Fibroblast of skin of right biceps (primary cell): ENCODE measurements at regions not wholly inside any gene's neighbourhood (a gene's known extent, or its start where the extent isn't known, plus 50 kb on each side); places are given as distances from the start of the nearest gene placed in this dataset.

Source experiments
- DNase-seq: peaks from one replicate; pipeline ENCODE4 v3.0.0-alpha.2; 2013

DNA sequence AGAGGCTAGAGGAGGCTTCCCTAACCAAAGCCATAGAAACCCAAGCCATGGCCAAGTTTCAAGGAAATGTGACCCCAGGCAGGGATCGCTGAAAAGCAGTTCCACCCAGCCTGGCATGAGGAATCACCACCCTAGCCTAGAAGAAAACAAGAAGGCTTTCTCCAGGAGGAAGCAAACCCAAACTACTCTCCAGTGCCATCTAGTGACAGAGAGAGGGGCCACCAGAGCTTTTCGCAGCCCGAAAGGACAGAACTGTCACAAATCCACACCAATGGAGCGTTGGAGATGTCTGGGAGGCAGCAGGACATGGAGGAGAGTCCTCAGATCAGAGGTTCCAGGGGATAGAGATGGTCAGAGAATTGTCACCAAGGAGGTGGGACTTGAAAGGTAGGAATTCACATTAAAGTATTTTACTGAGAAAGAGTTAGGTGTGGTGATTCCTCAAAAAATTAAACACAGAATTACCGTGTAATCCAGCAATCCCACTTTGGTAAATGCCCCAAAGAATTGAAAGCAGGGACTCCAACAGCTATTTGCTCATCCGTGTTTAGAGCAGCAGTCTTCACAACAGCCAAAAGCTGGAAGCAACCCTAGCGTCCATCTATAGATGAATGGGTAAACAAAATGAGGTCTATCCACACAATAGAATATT lies 67.3 kb upstream of the NUP50 start:
- peak; percentile 51 for DNase-seq

DNA sequence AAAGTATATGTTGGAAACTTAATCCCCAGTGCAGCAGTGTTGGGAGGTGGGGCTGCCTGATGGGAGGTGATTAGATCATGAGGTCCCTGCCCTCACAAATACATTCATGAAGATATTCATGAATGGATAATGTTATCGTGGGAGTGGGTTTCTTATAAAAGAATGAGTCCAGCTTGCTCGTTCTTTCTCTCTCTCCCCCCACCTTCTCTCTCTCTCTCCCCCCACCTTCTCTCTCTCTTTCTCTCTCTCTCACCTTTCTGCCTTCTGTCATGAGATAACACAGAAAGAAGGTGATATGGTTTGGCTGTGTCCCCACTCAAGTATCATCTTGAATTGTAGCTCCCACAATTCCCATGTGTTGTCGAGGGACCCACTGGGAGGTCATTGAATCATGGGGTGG lies 66.7 kb upstream of the NUP50 start:
- no peak for DNase-seq

DNA sequence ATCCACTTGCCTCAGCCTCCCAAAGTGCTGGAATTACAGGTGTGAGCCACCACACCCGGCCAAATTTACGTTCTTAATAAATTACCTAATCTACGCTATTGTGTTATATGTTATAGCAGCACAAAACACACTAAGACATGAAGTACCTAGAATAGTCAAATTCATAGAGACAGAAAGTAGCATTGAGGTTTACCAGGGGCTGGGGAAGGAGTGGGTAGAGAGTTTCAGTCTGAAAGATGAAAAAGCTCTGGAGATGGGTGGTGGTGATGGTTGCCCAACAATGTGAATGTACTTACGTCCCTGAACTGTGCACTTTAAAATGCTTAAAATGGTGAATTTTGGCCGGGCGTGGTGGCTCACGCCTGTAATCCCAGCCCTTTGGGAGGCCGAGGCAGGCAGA lies 65.7 kb upstream of the NUP50 start:
- no peak for DNase-seq

DNA sequence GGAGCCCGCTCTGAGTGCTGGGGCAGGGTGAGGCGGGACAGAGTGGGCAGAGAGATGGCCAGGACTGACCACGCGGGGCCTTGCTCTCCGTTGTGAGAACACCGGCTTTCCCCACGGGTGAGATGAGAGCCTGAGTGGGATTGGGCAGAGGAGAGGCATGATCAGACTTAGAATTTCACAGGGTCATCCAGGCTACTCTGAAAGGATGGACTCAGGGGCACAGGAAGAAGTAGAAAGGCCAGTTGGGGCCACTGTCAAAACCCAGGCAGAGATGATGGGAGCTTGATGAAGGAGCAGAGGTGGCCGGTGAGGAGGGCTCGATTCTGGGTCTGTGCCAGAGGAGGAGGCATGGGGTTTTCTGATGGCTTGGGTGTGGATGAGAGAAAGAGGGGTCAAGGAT lies 63.8 kb upstream of the NUP50 start:
- no peak for DNase-seq

DNA sequence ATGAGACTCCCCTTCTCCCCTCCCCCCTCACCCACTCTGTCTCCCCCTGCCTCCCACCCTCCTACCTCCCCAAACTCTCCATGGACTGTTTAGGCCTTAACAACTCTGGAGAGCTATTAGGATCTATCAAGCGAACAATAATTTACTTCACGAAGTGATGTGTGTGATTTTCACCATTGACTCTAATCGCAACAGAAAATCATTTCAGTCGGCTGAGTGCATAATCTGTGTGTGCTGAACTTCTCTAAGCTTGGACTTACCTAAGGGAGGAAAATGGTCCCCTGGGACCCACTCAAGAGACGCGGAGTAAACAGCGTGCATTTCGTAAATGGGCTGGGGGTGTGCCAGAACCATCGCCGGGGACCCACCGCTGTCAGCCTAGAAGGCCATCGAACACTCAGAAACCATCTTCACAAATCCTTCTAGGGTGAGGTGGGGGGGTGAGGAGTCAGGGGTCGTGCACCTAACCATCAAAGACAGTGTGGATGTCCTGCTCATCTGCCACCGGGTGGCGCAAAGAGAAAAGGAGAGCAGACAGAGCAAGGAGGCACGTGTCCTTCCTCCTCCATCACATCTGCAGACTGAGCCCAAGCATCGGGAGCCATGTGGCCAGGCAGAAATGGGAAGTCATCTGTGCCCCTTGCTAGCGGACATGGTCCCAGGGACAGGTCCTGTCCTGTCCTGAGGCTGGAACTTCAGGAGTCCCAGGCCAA lies 62.1 kb upstream of the NUP50 start:
- peak; percentile 59 for DNase-seq

DNA sequence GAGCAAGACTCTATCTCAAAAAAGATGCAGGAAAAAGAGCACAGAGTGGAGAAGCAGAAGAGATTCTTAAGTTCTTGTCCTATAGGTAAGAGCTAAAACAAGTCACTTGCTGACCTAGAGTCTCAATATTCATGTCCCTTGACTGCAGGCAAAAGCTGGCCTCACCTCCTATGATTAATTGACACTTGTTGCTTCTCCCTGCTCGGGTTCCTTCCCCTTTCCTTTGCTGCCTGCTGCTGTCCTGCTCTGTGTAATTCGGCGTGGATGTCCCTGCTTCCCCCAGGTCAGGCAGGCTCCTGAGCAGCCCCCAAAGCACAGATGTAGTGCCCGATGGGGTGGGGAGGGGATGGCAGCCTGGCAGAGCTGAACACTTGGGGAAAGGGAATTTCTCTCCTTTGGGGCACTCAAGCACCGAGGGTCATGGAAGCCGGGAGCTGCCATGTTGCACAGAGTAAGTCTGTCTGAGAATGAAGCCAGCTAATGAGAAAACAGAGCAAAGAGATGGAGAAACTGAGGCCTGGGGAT lies 60.8 kb upstream of the NUP50 start:
- no peak for DNase-seq

DNA sequence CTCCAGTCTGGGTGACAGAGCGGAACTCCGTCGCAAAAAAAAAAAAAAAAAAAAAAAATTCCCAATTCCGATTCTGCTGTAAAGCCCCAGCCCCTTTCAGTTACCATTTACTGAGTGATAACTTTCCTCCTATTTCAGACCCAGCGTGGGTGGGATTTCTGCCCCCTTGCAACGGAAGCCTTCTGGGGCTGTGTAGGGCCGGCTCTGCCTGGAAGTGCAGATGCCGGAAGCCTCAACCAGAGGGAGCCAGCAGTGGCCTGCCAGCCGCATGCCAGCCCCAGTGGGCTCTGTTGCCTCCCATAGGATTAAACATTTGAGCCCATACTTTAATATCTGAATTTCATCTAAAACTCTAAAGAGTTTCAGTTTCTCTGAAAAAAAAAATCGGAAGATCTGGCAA lies 60.0 kb upstream of the NUP50 start:
- no peak for DNase-seq

DNA sequence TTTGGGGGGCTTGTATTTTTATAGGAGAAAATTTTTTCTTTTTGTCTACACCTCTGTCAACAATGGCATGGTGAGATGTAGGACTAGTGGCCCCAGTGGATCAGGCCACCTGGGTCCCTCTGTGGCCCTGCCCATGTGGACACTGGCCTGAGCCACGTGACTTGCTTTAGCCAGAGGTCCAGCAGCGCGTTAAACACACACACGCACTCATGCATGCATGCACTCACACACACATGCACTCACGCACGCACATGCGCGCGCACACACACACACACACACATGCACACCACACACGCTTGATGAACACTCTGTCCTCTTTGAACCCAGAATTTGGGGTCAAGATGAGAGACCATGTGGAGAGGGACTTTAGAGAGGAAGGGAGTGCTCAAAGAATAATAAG lies 59.4 kb upstream of the NUP50 start:
- no peak for DNase-seq

DNA sequence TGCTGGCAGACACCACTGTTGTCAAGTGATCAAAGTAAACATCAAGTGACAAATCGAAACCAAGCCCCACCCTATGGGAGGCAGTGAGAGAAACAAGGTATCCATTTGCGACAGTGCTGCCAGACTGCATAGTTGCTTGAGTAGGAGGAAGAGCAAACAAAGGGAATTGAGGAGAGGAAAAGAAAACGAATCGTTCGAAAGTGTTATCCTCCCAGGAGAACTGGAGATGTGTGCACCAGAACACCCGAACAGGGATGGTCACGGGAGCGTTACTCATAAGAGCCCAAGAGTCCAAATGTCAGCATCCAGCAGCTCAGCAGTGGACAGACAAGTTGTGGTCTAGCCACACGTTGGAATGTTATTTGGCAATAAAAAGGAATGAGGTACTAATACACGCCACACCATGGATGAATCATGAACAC lies 58.4 kb upstream of the NUP50 start:
- peak; percentile 88 for DNase-seq

DNA sequence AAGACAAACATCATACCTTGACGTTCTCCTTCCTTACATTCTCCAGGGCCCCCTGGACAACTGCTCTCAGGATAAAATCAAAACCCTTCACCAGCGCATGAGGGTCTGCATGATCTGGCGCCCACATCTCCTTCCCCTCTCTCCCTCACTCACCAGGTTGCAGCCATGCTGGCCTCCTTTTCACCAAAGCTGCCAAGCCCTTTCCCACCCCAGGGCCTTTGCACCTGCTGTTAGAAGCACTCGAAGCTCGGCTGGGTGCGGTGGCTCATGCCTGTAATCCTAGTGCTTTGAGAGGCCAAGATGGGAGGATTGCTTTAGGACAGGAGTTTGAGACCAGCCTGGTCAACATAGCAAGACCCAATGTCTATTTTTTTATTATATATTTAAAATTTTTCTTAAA lies 56.1 kb upstream of the NUP50 start:
- no peak for DNase-seq

DNA sequence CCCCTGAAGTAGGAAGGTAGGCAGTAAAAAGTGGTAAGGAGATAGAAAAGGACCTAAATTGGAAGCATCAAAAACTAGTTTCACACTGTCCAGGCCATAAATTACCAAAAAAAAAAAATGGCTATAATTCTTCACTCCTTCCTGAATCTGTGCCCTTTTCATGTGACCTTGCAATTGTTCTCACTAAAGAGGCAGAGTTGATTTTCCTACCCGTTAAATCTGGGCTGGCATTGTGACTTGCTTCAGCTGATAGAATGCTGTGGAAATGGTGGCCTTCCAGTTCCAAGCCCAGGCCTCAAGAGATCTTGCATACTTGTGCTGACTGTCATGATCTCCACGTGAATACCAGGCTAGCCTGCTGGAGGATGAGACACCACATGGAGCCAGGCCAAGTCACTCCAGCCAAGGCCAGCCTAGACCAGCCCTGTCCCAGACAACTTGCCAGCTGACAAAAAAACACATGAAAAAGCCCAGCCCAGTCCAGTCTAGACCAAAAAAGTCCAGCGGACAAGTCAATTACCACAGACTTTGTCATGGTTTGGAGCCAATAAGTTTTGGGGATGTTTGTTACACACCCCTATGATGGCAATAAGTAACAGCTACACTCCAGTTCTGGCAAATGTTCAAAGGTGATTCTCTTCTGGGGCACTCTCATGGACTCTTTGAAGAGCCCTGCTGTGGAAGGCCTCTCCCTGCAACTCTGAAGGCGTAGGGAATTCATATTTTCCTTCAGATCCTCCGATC lies 51.4 kb upstream of the NUP50 start:
- peak; percentile 60 for DNase-seq
